MCF 10A (cell line): ENCODE measurements at regions not wholly inside any gene's neighbourhood (a gene's known extent, or its start where the extent isn't known, plus 50 kb on each side); places are given as distances from the start of the nearest gene placed in this dataset.

Experiments used
- BruUV-seq: library from RNA; stranded (reverse); fragments of 400-500 nt; replicated peaks from 2 replicates; lab custom pipeline; 2021; lab: Mats Ljungman, UMichigan
- CTCF ChIA-PET: fragments of 300-600 bp; sonication (Branson Sonifier 250); formaldehyde crosslinking; extraction: SDS; loops from one replicate; lab custom pipeline; 2021; ENCODE audit warnings: antibody characterized with exemption, inconsistent platforms; lab: Yijun Ruan, JAX
- POLR2A ChIA-PET: fragments of 300-600, 350-650 bp; sonication (Branson Sonifier 250); formaldehyde crosslinking; extraction: SDS; loops from one replicate; lab custom pipeline; 2020; ENCODE audit warnings: antibody characterized with exemption, inconsistent platforms; lab: Yijun Ruan, JAX
- DNase-seq: peaks from one replicate; pipeline ENCODE4 v3.0.0-alpha.2; 2018; ENCODE audit not compliant: unreplicated experiment
- H3K27ac Mint-ChIP-seq: one replicate; pipeline ENCODE4 v1.8.0; 2022; ENCODE audit warnings: mild to moderate bottlenecking, low read depth, mixed read lengths; ENCODE audit not compliant: unreplicated experiment
- H3K27me3 Mint-ChIP-seq: one replicate; pipeline ENCODE4 v1.8.0; 2022; ENCODE audit warnings: mixed read lengths; ENCODE audit not compliant: insufficient read depth, unreplicated experiment
- H3K36me3 Mint-ChIP-seq: one replicate; pipeline ENCODE4 v1.8.0; 2022; ENCODE audit warnings: mild to moderate bottlenecking, moderate library complexity, mixed read lengths; ENCODE audit not compliant: insufficient read depth, unreplicated experiment
- H3K4me1 Mint-ChIP-seq: one replicate; pipeline ENCODE4 v1.8.0; 2022; ENCODE audit warnings: mixed read lengths; ENCODE audit not compliant: insufficient read depth, unreplicated experiment
- H3K4me3 Mint-ChIP-seq: one replicate; pipeline ENCODE4 v1.8.0; 2022; ENCODE audit warnings: mild to moderate bottlenecking, moderate library complexity, mixed read lengths; ENCODE audit not compliant: unreplicated experiment
- H3K9me3 Mint-ChIP-seq: one replicate; pipeline ENCODE4 v1.8.0; 2022; ENCODE audit warnings: mixed read lengths; ENCODE audit not compliant: unreplicated experiment
- CTCF ChIP-seq: fragments of 200-600 bp; IDR thresholded peaks from one replicate; pipeline ENCODE4 v1.8.0; 2022; ENCODE audit warnings: antibody characterized with exemption, mild to moderate bottlenecking; ENCODE audit not compliant: unreplicated experiment
- intact Hi-C: fragments of 100-400 bp; cut with micrococcal nuclease; formaldehyde crosslinking; loops from 2 replicates; pipeline ENCODE4 v1.14.1; 2022

- Mint-ChIP-seq H3K27ac (no peak overlapping the region), H3K4me1 (peaks cover 21% of the 10 kb centered on the region), H3K9me3 (no peaks in the 10 kb centered on the region), H3K4me3 (no peak overlapping the region), H3K36me3 (no peaks in the 10 kb centered on the region), H3K27me3 (no peaks in the 10 kb centered on the region)
- no TSS peak for BruUV-seq
- DNase-seq, result no peak
- no peak for TF ChIP-seq CTCF
- ChIA-PET POLR2A (interaction anchor here (0.6 kb wide), 2 partner anchors 15 to 18 kb away, joined by 3 read pairs; no protein-coding TSS in a partner anchor), CTCF (no interaction called here)
- intact Hi-C loops, result no loop called here
Observed at GRCh38 chr13:42715909-42716308, 65.5 kb upstream of the FAM216B start.

GRCh38 chr13:42717176-42717575 lies 64.2 kb upstream of the FAM216B start:
- TF ChIP-seq CTCF, result no peak
- no peaks in the 10 kb centered on the region for H3K27me3 Mint-ChIP-seq
- H3K4me1 Mint-ChIP-seq, result peaks cover 21% of the 10 kb centered on the region
- no peak overlapping the region for H3K27ac Mint-ChIP-seq
- BruUV-seq, result no TSS peak
- ChIA-PET CTCF (no interaction called here), POLR2A (no interaction called here)
- H3K36me3 Mint-ChIP-seq, result no peaks in the 10 kb centered on the region
- no peaks in the 10 kb centered on the region for H3K9me3 Mint-ChIP-seq
- intact Hi-C loops, result no loop called here
- no peak overlapping the region for H3K4me3 Mint-ChIP-seq
- DNase-seq, result no peak

- POLR2A ChIA-PET, result interaction anchor here (0.5 to 1.5 kb wide), 8 partner anchors 9 to 283 kb away, joined by 3 to 5 read pairs (median 4); no protein-coding TSS in a partner anchor
- peaks cover 21% of the 10 kb centered on the region for H3K4me1 Mint-ChIP-seq
- TF ChIP-seq CTCF, result no peak
- H3K27me3 Mint-ChIP-seq, result no peaks in the 10 kb centered on the region
- no peaks in the 10 kb centered on the region for H3K36me3 Mint-ChIP-seq
- H3K4me3 Mint-ChIP-seq, result peak overlapping the region; percentile 29
- intact Hi-C loops, result no loop called here
- BruUV-seq, result TSS peak; percentile 51
- peak; percentile 97 for DNase-seq
- CTCF ChIA-PET, result interaction anchor here (0.6 to 0.7 kb wide), 2 partner anchors 60 to 125 kb away, joined by 3 to 4 read pairs; no protein-coding TSS in a partner anchor
- peak overlapping the region; percentile 91 for H3K27ac Mint-ChIP-seq
- no peaks in the 10 kb centered on the region for H3K9me3 Mint-ChIP-seq
Observed at GRCh38 chr13:42720113-42720857, 61.1 kb upstream of the FAM216B start.

- H3K27ac Mint-ChIP-seq, result peak overlapping the region; percentile 91
- POLR2A ChIA-PET, result interaction anchor here (0.5 to 1.5 kb wide), 8 partner anchors 8 to 283 kb away, joined by 3 to 5 read pairs (median 4); no protein-coding TSS in a partner anchor
- intact Hi-C loops, result no loop called here
- no peak for DNase-seq
- no peaks in the 10 kb centered on the region for H3K36me3 Mint-ChIP-seq
- CTCF ChIA-PET, result interaction anchor here (0.7 kb wide), 1 partner anchor 126 kb away, joined by 3 read pairs; no protein-coding TSS in a partner anchor
- TF ChIP-seq CTCF, result no peak
- peaks cover 21% of the 10 kb centered on the region for H3K4me1 Mint-ChIP-seq
- peak overlapping the region; percentile 29 for H3K4me3 Mint-ChIP-seq
- BruUV-seq, result TSS peak; percentile 92
- H3K9me3 Mint-ChIP-seq, result no peaks in the 10 kb centered on the region
- H3K27me3 Mint-ChIP-seq, result no peaks in the 10 kb centered on the region
Observed at GRCh38 chr13:42720858-42721219, 60.5 kb upstream of the FAM216B start.
